ENCODE measurements at regions not wholly inside any gene's neighbourhood (a gene's known extent, or its start where the extent isn't known, plus 50 kb on each side); places are given as distances from the start of the nearest gene placed in this dataset.
"Not testable (repeated sequence)": the region's sequence is repeated elsewhere in the genome, so short reads cannot be mapped to it uniquely, and the experiment has no call there.

DNA sequence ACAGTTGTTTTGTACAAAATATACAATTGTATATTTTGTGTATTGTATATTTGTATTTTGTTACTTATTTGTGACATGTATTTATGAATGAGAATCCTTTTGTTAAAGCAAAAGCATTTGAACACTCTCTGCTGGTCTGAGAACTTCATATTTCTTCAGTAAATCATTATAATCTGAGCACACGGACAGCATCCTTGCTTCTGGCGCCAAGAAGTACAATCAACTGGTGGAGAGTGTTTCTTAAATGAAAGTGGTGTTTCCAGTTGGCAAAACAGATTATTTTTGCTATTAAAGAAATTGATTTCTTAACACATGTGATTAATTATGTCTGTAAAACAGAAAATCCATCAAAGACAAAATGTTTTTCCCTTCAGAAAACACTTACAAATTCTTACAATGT, 95.1 kb upstream of the COPS8 start:
- H3K4me1 ChIP-seq (ENCODE audit: control insufficient read depth, insufficient read depth, low read length, unreplicated experiment): no peaks in the 10 kb centered on the region
- peaks cover 71% of the 10 kb centered on the region for H3K27me3 ChIP-seq (ENCODE audit: insufficient read depth, low read length)
- H3K36me3 ChIP-seq (ENCODE audit: insufficient read depth, low read length): no peaks in the 10 kb centered on the region
- no peaks in the 10 kb centered on the region for H3K79me2 ChIP-seq (ENCODE audit: control insufficient read depth, insufficient read depth, low read length, unreplicated experiment)
- no peak overlapping the region for H2AFZ ChIP-seq (ENCODE audit: low read length, unreplicated experiment)
- no peak overlapping the region for H3K27ac ChIP-seq (ENCODE audit: low read depth, low read length)
- H3K4me3 ChIP-seq (ENCODE audit: low read depth, low read length): no peak overlapping the region

DNA sequence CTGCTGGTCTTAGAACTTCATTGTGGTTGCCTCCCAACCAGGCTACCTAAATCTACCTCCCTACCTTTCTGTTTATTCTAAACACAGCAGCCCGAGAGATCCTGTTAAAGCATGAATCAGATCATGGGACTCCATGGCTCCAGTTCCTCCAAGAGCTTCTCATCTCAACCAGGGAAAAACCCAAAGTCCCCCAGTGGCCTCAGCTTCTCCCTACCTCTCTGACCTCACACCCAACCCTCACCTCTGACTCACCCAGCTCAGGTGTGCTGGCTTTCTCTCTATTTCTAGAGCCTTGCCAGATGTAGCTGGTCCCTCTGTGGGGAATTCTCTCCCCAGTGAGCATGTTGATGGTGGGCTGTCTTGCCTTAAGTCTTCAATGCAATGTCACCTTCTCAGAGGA, 93.8 kb upstream of the COPS8 start:
- Histone ChIP-seq H3K4me1 (ENCODE audit: control insufficient read depth, insufficient read depth, low read length, unreplicated experiment) (no peaks in the 10 kb centered on the region), H3K27me3 (ENCODE audit: insufficient read depth, low read length) (peaks cover 70% of the 10 kb centered on the region), H3K4me3 (ENCODE audit: low read depth, low read length) (no peak overlapping the region), H3K27ac (ENCODE audit: low read depth, low read length) (no peak overlapping the region), H2AFZ (ENCODE audit: low read length, unreplicated experiment) (no peak overlapping the region), H3K36me3 (ENCODE audit: insufficient read depth, low read length) (no peaks in the 10 kb centered on the region), H3K79me2 (ENCODE audit: control insufficient read depth, insufficient read depth, low read length, unreplicated experiment) (no peaks in the 10 kb centered on the region)

DNA sequence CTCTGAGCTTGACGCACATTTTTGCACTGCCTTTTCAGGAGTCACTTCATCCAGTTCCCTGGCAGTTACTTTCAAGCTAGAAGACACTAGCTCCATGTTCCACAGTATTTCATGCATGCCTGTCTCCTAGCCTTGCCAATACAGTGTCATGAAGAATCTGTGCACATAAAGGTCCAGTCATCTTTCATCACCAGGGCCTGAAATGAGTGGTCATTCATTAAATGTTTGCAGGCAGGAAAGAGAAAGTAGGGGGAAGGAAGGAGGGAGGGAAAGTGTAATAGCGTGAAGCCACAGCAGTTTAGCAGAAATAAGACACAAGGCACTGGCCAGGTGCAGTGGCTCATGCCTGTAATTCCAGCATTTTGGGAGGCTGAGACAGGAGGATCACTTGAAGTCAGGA, 92.4 kb upstream of the COPS8 start:
- H3K4me3 ChIP-seq (ENCODE audit: low read depth, low read length): no peak overlapping the region
- no peaks in the 10 kb centered on the region for H3K36me3 ChIP-seq (ENCODE audit: insufficient read depth, low read length)
- H3K27ac ChIP-seq (ENCODE audit: low read depth, low read length): no peak overlapping the region
- peaks cover 10% of the 10 kb centered on the region for H3K4me1 ChIP-seq (ENCODE audit: control insufficient read depth, insufficient read depth, low read length, unreplicated experiment)
- H3K79me2 ChIP-seq (ENCODE audit: control insufficient read depth, insufficient read depth, low read length, unreplicated experiment): no peaks in the 10 kb centered on the region
- peaks cover 58% of the 10 kb centered on the region for H3K27me3 ChIP-seq (ENCODE audit: insufficient read depth, low read length)
- H2AFZ ChIP-seq (ENCODE audit: low read length, unreplicated experiment): no peak overlapping the region

DNA sequence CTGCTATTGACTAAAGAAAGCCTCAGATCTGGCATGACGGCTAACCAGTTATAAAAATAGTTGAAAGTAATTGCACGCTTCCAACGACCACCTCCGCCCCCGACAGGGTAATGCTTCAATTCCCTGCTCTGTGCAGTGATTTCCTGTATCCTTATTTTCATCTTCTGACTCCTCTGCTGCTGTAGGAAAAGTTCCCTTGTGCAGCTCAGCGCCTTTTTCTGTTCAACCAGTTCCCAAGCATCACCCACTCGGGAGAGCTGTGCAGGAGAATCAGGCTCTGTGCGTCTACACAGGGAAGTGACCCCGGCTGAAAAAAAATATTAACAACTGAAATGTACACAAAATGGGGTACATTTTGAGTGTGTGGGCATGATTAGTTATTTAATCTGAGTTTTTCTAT, 91.3 kb upstream of the COPS8 start:
- peaks cover 10% of the 10 kb centered on the region for H3K4me1 ChIP-seq (ENCODE audit: control insufficient read depth, insufficient read depth, low read length, unreplicated experiment)
- no peak overlapping the region for H3K4me3 ChIP-seq (ENCODE audit: low read depth, low read length)
- no peak overlapping the region for H3K27ac ChIP-seq (ENCODE audit: low read depth, low read length)
- H3K27me3 ChIP-seq (ENCODE audit: insufficient read depth, low read length): peaks cover 49% of the 10 kb centered on the region
- no peaks in the 10 kb centered on the region for H3K36me3 ChIP-seq (ENCODE audit: insufficient read depth, low read length)
- H3K79me2 ChIP-seq (ENCODE audit: control insufficient read depth, insufficient read depth, low read length, unreplicated experiment): no peaks in the 10 kb centered on the region
- no peak overlapping the region for H2AFZ ChIP-seq (ENCODE audit: low read length, unreplicated experiment)

DNA sequence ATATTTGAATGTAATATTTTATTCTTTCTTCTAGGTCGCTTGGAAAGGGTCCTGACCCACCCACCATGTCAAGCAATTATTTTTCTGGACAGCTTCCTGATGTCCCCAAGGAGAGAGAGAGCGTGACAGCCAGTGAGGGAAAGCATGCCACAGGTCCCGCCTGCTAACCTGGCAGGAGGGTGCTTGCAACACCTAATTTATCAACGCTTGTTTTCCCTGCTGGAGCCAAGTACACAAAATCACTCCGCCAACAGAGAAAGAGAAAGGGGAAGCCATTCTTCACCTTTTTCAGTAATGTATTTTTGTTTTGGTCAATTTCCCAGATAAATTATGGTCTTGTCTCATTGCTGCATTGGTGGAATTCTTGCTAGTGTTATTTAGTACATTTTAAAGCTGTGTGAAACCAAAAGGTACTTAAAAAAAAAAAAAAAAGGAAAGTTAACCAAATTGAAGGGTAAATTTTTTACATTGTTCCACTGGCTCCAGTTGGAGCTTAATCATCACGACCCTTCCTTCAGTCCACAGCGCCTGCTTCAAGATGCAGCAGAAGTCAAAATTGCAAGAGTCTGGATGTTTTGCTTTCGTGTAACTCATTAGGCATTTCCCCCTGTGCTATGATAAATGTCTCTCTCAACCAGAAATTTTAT, 88.5 kb upstream of the COPS8 start:
- H2AFZ ChIP-seq (ENCODE audit: low read length, unreplicated experiment): no peak overlapping the region
- no peak overlapping the region for H3K27ac ChIP-seq (ENCODE audit: low read depth, low read length)
- H3K27me3 ChIP-seq (ENCODE audit: insufficient read depth, low read length): peaks cover 25% of the 10 kb centered on the region
- no peaks in the 10 kb centered on the region for H3K36me3 ChIP-seq (ENCODE audit: insufficient read depth, low read length)
- no peak overlapping the region for H3K4me3 ChIP-seq (ENCODE audit: low read depth, low read length)
- no peaks in the 10 kb centered on the region for H3K79me2 ChIP-seq (ENCODE audit: control insufficient read depth, insufficient read depth, low read length, unreplicated experiment)
- H3K4me1 ChIP-seq (ENCODE audit: control insufficient read depth, insufficient read depth, low read length, unreplicated experiment): peaks cover 10% of the 10 kb centered on the region

DNA sequence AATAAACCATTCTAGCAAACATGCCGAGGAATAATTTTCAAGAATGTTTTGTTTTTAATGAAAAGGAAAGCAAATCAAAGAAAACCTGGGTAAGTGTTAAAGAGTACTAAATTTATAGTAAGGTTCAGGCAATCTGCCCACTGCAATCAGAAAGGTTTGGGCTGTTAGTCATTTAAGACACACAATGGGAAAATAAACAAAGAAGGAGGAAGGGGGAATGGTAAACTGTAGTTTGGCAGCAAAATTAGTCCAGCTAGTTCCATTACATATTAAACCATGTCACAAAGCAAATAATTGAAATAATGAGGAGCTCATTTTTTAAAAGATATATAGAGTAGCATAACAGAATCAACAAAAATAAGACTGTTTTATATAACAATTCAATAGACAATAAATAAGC, 87.5 kb upstream of the COPS8 start:
- H3K36me3 ChIP-seq (ENCODE audit: insufficient read depth, low read length): no peaks in the 10 kb centered on the region
- H3K27me3 ChIP-seq (ENCODE audit: insufficient read depth, low read length): peaks cover 15% of the 10 kb centered on the region
- no peak overlapping the region for H3K27ac ChIP-seq (ENCODE audit: low read depth, low read length)
- H3K79me2 ChIP-seq (ENCODE audit: control insufficient read depth, insufficient read depth, low read length, unreplicated experiment): no peaks in the 10 kb centered on the region
- no peak overlapping the region for H3K4me3 ChIP-seq (ENCODE audit: low read depth, low read length)
- no peak overlapping the region for H2AFZ ChIP-seq (ENCODE audit: low read length, unreplicated experiment)
- H3K4me1 ChIP-seq (ENCODE audit: control insufficient read depth, insufficient read depth, low read length, unreplicated experiment): peaks cover 10% of the 10 kb centered on the region

DNA sequence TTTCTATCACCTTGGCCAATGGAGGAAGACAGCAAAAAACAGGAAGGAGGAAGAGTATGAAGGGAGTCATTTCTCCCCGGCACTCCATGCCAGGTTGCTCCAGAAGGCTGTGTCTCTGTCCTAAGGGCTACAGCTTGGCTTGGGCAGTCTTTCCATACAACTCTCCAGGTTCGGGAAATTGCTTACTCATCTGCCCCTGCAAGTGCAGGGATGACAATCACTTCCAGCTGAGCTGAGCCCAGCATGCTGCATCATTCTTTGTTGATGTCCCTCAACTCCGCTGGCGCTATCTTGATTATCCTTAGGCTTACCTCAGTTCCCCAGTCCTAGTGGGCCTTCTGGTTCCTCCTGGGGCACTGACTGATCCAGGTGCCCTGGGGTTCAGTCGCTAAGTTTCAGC, 86.9 kb upstream of the COPS8 start:
- no peak overlapping the region for H3K4me3 ChIP-seq (ENCODE audit: low read depth, low read length)
- H2AFZ ChIP-seq (ENCODE audit: low read length, unreplicated experiment): no peak overlapping the region
- H3K4me1 ChIP-seq (ENCODE audit: control insufficient read depth, insufficient read depth, low read length, unreplicated experiment): peaks cover 10% of the 10 kb centered on the region
- no peaks in the 10 kb centered on the region for H3K36me3 ChIP-seq (ENCODE audit: insufficient read depth, low read length)
- H3K27ac ChIP-seq (ENCODE audit: low read depth, low read length): no peak overlapping the region
- H3K27me3 ChIP-seq (ENCODE audit: insufficient read depth, low read length): peaks cover 13% of the 10 kb centered on the region
- H3K79me2 ChIP-seq (ENCODE audit: control insufficient read depth, insufficient read depth, low read length, unreplicated experiment): no peaks in the 10 kb centered on the region

DNA sequence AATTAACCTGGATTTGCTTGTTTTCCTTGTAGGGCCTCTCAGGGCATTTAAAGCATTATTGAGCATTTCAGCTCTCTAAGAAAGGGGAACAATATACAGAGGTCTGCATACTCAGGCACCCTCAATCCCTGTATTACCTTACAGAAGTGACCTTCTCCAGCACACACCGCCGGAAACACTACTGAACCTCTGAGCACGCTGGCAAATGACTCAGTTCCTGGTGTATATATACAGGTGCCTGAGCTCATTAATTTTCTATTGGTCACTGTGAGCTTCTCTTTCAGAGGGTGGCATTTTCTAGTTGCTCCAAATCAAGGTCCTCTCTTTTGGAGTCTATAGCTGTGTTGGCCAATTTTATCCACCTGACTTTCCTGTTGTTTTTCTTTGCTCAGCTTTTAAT, 85.2 kb upstream of the COPS8 start:
- Histone ChIP-seq H3K4me1 (ENCODE audit: control insufficient read depth, insufficient read depth, low read length, unreplicated experiment) (peaks cover 10% of the 10 kb centered on the region), H3K36me3 (ENCODE audit: insufficient read depth, low read length) (no peaks in the 10 kb centered on the region), H2AFZ (ENCODE audit: low read length, unreplicated experiment) (no peak overlapping the region), H3K27me3 (ENCODE audit: insufficient read depth, low read length) (peaks cover 8% of the 10 kb centered on the region; the same call in 1 of the 2 replicates), H3K79me2 (ENCODE audit: control insufficient read depth, insufficient read depth, low read length, unreplicated experiment) (no peaks in the 10 kb centered on the region), H3K4me3 (ENCODE audit: low read depth, low read length) (no peak overlapping the region), H3K27ac (ENCODE audit: low read depth, low read length) (no peak overlapping the region)

DNA sequence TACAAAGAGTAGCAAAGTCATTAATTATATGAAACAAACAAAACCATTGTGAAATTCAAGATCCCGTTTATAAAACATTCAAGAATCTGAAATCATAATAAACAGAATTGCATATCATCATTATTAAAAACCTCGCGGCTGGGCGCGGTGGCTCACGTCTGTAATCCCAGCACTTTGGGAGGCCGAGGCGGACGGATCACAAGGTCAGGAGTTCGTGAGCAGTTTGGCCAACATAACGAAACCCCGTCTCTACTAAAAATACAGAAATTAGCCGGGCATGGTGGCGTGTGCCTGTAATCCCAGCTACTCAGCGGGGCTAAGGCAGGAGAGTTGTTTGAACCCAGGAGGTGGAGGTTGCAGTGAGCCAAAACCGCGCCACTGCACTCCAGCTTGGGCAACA, 80.3 kb upstream of the COPS8 start:
- not testable (repeated sequence) for H2AFZ ChIP-seq (ENCODE audit: low read length, unreplicated experiment); H3K27me3 ChIP-seq (ENCODE audit: insufficient read depth, low read length); H3K4me3 ChIP-seq (ENCODE audit: low read depth, low read length); H3K36me3 ChIP-seq (ENCODE audit: insufficient read depth, low read length); H3K79me2 ChIP-seq (ENCODE audit: control insufficient read depth, insufficient read depth, low read length, unreplicated experiment); H3K4me1 ChIP-seq (ENCODE audit: control insufficient read depth, insufficient read depth, low read length, unreplicated experiment); H3K27ac ChIP-seq (ENCODE audit: low read depth, low read length)

DNA sequence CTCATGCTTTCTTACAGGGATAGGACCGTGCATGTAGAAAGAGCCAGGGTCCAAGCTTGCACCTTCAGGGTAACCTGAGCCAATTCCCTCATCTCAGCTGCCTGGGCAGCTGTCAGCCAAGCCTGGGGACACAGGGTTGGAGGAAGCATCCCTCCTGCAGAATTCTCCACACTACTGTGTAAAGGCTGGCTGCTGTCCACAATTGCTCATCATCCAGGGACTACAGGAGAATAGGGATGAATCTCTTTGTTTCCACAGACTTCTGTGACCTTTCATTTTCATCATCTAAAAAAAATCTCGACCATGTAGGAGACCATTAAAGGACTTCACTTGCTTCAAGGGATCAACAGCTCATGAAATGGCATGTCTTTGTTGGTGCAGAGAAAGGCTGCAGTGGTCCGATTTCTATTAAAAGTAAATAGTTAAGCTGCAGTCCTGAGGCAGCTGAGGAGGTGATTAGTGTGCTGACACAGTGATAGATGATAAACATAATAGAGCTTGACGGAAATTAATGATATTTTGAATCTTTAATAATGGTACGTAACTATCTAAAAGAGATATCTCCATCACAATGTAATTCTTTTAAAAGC, 74.4 kb upstream of the COPS8 start:
- H3K79me2 ChIP-seq (ENCODE audit: control insufficient read depth, insufficient read depth, low read length, unreplicated experiment): no peaks in the 10 kb centered on the region
- H3K4me1 ChIP-seq (ENCODE audit: control insufficient read depth, insufficient read depth, low read length, unreplicated experiment): no peaks in the 10 kb centered on the region
- H3K27me3 ChIP-seq (ENCODE audit: insufficient read depth, low read length): no peaks in the 10 kb centered on the region
- H3K4me3 ChIP-seq (ENCODE audit: low read depth, low read length): no peak overlapping the region
- no peak overlapping the region for H2AFZ ChIP-seq (ENCODE audit: low read length, unreplicated experiment)
- H3K36me3 ChIP-seq (ENCODE audit: insufficient read depth, low read length): no peaks in the 10 kb centered on the region
- no peak overlapping the region for H3K27ac ChIP-seq (ENCODE audit: low read depth, low read length)

DNA sequence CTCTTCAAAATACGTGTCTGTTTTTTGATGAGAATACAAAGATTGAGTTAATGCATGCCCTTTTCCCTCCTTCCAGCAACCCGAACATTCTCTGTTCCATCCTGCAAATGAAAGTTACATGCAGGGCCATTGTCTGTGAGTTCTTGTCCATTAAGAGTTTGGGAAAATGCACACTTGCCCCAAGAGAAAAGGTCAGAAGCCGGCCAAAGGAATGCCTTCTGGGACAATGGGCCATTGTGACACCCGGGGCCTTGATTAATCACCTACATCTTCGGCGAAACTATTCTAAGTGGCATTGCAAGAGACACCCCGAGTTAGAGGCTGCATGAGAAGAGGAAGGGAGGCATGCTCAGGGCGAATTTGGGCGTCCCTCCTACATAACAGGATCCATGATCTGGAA, 73.7 kb upstream of the COPS8 start:
- Histone ChIP-seq H3K36me3 (ENCODE audit: insufficient read depth, low read length) (no peaks in the 10 kb centered on the region), H3K4me1 (ENCODE audit: control insufficient read depth, insufficient read depth, low read length, unreplicated experiment) (no peaks in the 10 kb centered on the region), H3K27me3 (ENCODE audit: insufficient read depth, low read length) (no peaks in the 10 kb centered on the region), H3K4me3 (ENCODE audit: low read depth, low read length) (no peak overlapping the region), H3K79me2 (ENCODE audit: control insufficient read depth, insufficient read depth, low read length, unreplicated experiment) (no peaks in the 10 kb centered on the region), H3K27ac (ENCODE audit: low read depth, low read length) (no peak overlapping the region), H2AFZ (ENCODE audit: low read length, unreplicated experiment) (no peak overlapping the region)
